ENCODE measurements at regions not wholly inside any gene's neighbourhood (a gene's known extent, or its start where the extent isn't known, plus 50 kb on each side); places are given as distances from the start of the nearest gene placed in this dataset.

DNA sequence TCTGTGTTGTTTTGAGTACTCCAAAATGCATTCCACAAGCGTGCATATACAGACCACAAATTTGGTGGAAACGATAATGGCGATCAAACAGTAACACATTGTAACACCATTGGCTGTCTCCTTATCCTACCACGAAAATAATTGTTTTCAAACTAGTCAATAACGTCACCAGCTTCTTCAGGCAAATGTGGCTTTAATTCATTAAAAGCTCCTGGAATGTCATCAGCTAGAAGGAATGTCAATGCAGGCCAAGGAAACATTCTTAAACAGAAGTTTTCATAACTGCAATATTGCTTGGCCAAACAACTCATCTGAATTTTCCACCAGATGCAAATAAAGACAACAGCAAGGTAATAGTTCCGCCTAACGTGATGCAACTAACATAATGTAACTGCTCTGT lies 71.6 kb upstream of the XPA start:
- no peak for TF ChIP-seq POLR2A (IDR thresholded peaks at IDR 0.05)
- TF ChIP-seq, protein P1, sequence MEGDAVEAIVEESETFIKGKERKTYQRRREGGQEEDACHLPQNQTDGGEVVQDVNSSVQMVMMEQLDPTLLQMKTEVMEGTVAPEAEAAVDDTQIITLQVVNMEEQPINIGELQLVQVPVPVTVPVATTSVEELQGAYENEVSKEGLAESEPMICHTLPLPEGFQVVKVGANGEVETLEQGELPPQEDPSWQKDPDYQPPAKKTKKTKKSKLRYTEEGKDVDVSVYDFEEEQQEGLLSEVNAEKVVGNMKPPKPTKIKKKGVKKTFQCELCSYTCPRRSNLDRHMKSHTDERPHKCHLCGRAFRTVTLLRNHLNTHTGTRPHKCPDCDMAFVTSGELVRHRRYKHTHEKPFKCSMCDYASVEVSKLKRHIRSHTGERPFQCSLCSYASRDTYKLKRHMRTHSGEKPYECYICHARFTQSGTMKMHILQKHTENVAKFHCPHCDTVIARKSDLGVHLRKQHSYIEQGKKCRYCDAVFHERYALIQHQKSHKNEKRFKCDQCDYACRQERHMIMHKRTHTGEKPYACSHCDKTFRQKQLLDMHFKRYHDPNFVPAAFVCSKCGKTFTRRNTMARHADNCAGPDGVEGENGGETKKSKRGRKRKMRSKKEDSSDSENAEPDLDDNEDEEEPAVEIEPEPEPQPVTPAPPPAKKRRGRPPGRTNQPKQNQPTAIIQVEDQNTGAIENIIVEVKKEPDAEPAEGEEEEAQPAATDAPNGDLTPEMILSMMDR (IDR thresholded peaks at IDR 0.05) = no peak
- 37 to 39% methylated on average over 7 of the region's 7 CpGs for WGBS, 2 donors
- no peak overlapping the region for H3K4me3 ChIP-seq (ENCODE audit: low read depth, poor library complexity, severe bottlenecking)
- DNase-seq (ENCODE audit: low spot score in 2 of 2) = no peak
- intact Hi-C loops (cut with DNase I; ENCODE audit: low total_unique reads) = no loop called here

- intact Hi-C loops (cut with DNase I; ENCODE audit: low total_unique reads) = no loop called here
- 18 to 29% methylated on average over 5 of the region's 5 CpGs for WGBS, 2 donors
- no peak for TF ChIP-seq POLR2A (IDR thresholded peaks at IDR 0.05)
- TF ChIP-seq, protein P1 (IDR thresholded peaks at IDR 0.05) = no peak
- H3K4me3 ChIP-seq (ENCODE audit: low read depth, poor library complexity, severe bottlenecking) = no peak overlapping the region
- no peak for DNase-seq (ENCODE audit: low spot score in 2 of 2)
These were observed 72.1 kb upstream of the XPA start for GRCh38 chr9:97769208-97769607.

- no peak overlapping the region for H3K4me3 ChIP-seq (ENCODE audit: low read depth, poor library complexity, severe bottlenecking)
- DNase-seq (ENCODE audit: low spot score in 2 of 2) = no peak
- WGBS, 2 donors = 68 to 69% methylated on average over 1 of the region's 1 CpG
- intact Hi-C loops (cut with DNase I; ENCODE audit: low total_unique reads) = no loop called here
- no peak for TF ChIP-seq POLR2A (IDR thresholded peaks at IDR 0.05)
- TF ChIP-seq, protein P1 (IDR thresholded peaks at IDR 0.05) = no peak
These were observed 73.8 kb upstream of the XPA start for GRCh38 chr9:97770808-97771372.

DNA sequence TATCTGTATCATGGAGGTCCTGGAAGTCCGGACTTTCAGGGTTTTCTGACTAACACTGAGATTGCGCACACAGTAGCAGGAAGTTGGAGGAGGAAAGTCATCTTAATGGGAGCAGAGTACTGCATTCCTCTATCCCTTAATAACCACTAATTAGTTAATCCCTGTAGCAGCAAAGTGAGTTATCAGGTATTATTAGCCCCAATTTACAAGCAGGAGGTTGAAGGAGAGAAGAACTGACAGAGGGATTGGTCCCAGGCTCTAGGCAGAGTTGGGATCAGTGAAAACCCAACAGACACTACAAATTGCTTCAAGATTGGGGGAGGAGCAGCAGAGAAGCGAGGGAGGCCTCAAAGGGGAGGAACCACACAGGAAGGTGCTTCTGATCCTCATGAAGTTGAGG lies 74.5 kb upstream of the XPA start:
- TF ChIP-seq, protein P1 (IDR thresholded peaks at IDR 0.05) = no peak
- no peak for TF ChIP-seq POLR2A (IDR thresholded peaks at IDR 0.05)
- intact Hi-C loops (cut with DNase I; ENCODE audit: low total_unique reads) = no loop called here
- WGBS, 2 donors = 80 to 93% methylated on average over 3 of the region's 3 CpGs
- DNase-seq (ENCODE audit: low spot score in 2 of 2) = no peak
- no peak overlapping the region for H3K4me3 ChIP-seq (ENCODE audit: low read depth, poor library complexity, severe bottlenecking)

- DNase-seq (ENCODE audit: low spot score in 2 of 2) = no peak
- H3K4me3 ChIP-seq (ENCODE audit: low read depth, poor library complexity, severe bottlenecking) = no peak overlapping the region
- WGBS, 2 donors = 70 to 77% methylated on average over 4 of the region's 4 CpGs
- no peak for TF ChIP-seq POLR2A (IDR thresholded peaks at IDR 0.05)
- TF ChIP-seq, protein P1 (IDR thresholded peaks at IDR 0.05) = no peak
- intact Hi-C loops (cut with DNase I; ENCODE audit: low total_unique reads) = no loop called here
These were observed 75.0 kb upstream of the XPA start for GRCh38 chr9:97772145-97772544.

DNA sequence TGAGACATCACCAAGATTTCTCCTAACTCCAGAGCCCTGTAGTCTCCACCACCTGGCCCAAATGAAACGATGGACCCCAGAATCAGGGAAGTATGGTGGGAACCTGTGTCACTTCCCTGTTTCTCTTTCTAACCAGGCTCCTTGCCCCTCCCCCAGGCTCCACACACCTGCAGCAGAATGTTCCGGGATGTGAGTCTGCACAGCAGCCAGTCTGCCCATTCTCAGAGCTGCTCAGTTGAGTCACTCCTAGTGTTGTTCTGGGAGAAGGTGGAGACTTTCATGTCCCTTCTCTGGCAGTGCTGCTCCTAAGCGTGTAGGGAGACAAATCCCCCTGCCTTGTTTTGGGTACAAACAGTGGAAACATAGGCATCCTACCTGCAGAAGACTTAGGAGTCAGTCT lies 76.0 kb upstream of the XPA start:
- no peak overlapping the region for H3K4me3 ChIP-seq (ENCODE audit: low read depth, poor library complexity, severe bottlenecking)
- no peak for DNase-seq (ENCODE audit: low spot score in 2 of 2)
- intact Hi-C loops (cut with DNase I; ENCODE audit: low total_unique reads) = no loop called here
- TF ChIP-seq, protein P1 (IDR thresholded peaks at IDR 0.05) = no peak
- 66 to 85% methylated on average over 3 of the region's 3 CpGs for WGBS, 2 donors

All from lower leg skin (tissue), 4 donors.